SK-N-SH (cell line): ENCODE measurements at regions not wholly inside any gene's neighbourhood (a gene's known extent, or its start where the extent isn't known, plus 50 kb on each side); places are given as distances from the start of the nearest gene placed in this dataset.

ENCODE experiments used
- CTCF ChIA-PET: fragments of 300-600, 350-600 bp; formaldehyde crosslinking; extraction: SDS; loops from one replicate; lab custom pipeline; 2021; lab: Yijun Ruan, JAX
- POLR2A ChIA-PET: fragments of 350-600 bp; sonication (Branson Sonifier 250); formaldehyde crosslinking; extraction: SDS; loops from one replicate; lab custom pipeline; 2020; ENCODE audit warnings: antibody characterized with exemption, inconsistent platforms; lab: Yijun Ruan, JAX
- DNase-seq: peaks from one replicate; pipeline ENCODE4 v3.0.0; 2012
- H2AFZ ChIP-seq: fragments of 200-600 bp; sonication (generic); 2 replicates; pipeline ENCODE4 v1.8.1; 2016; ENCODE audit warnings: antibody characterized with exemption, mild to moderate bottlenecking, low read depth
- H3F3A ChIP-seq: fragments of 200-600 bp; sonication (generic); replicated peaks from 2 replicates; pipeline ENCODE3; 2016; ENCODE audit warnings: antibody characterized with exemption, mild to moderate bottlenecking; ENCODE audit not compliant: insufficient read depth
- H3K27ac ChIP-seq, 2 experiments: fragments of 200-500 bp in 1 of 2; fragments of 200-600 bp in 1 of 2; sonication (Bioruptor generic) in 1 of 2; sonication (generic), shearing (Covaris generic) in 1 of 2; 2 replicates each; pipeline versions ENCODE4 v1.5.1 to v1.6.1; 2014 to 2016; ENCODE audit warnings: low read depth in 2 of 2, inconsistent platforms in 1 of 2, low read length in 1 of 2, mild to moderate bottlenecking in 1 of 2, mixed read lengths in 1 of 2
- H3K27me3 ChIP-seq: fragments of 200-600 bp; sonication (generic), shearing (Covaris generic); 2 replicates; pipeline ENCODE4 v1.6.1; 2016; ENCODE audit warnings: mixed run types; ENCODE audit not compliant: insufficient read depth
- H3K36me3 ChIP-seq, 2 experiments: fragments of 200-500 bp in 1 of 2; fragments of 200-600 bp in 1 of 2; sonication (Bioruptor generic) in 1 of 2; sonication (generic) in 1 of 2; replicated peaks in 1 of 2; 2 replicates each; pipeline versions ENCODE3 to v1.5.1; 2014 to 2016; ENCODE audit warnings: low read length in 1 of 2, mild to moderate bottlenecking in 1 of 2; ENCODE audit not compliant: insufficient read depth in 2 of 2, control insufficient read depth in 1 of 2
- H3K4me1 ChIP-seq, 2 experiments: fragments of 200-500 bp in 1 of 2; fragments of 200-600 bp in 1 of 2; sonication (Bioruptor generic) in 1 of 2; sonication (generic), shearing (Covaris generic) in 1 of 2; 2 replicates each; pipeline versions ENCODE4 v1.5.1 to v1.6.1; 2014 to 2016; ENCODE audit warnings: low read depth in 1 of 2, low read length in 1 of 2, mixed run types in 1 of 2; ENCODE audit not compliant: insufficient read depth in 2 of 2, control insufficient read depth in 1 of 2
- H3K4me2 ChIP-seq: fragments of 200-600 bp; sonication (generic), shearing (Covaris generic); 2 replicates; pipeline ENCODE4 v1.6.1; 2017; ENCODE audit warnings: mixed run types
- H3K4me3 ChIP-seq, 2 experiments: fragments of 200-500 bp in 1 of 2; fragments of 200-600 bp in 1 of 2; sonication (Bioruptor generic) in 1 of 2; sonication (generic), shearing (Covaris generic) in 1 of 2; 2 replicates each; pipeline versions ENCODE4 v1.5.1 to v1.8.1; 2014 to 2016; ENCODE audit warnings: low read depth in 2 of 2, inconsistent platforms in 1 of 2, low read length in 1 of 2, mild to moderate bottlenecking in 1 of 2, mixed read lengths in 1 of 2, moderate library complexity in 1 of 2
- H3K79me2 ChIP-seq: fragments of 200-600 bp; sonication (generic); 2 replicates; pipeline ENCODE4 v1.8.1; 2017; ENCODE audit warnings: mild to moderate bottlenecking; ENCODE audit not compliant: insufficient read depth
- H3K9ac ChIP-seq: fragments of 200-600 bp; sonication (generic); 2 replicates; pipeline ENCODE4 v1.6.1; 2017; ENCODE audit warnings: mixed run types
- H3K9me2 ChIP-seq: fragments of 200-600 bp; sonication (generic); 2 replicates; pipeline ENCODE4 v1.6.1; 2017; ENCODE audit warnings: mixed run types
- H3K9me3 ChIP-seq: fragments of 200-600 bp; sonication (generic); 2 replicates; pipeline ENCODE4 v1.6.1; 2017; ENCODE audit warnings: mixed run types, mild to moderate bottlenecking, moderate library complexity
- H4K20me1 ChIP-seq: fragments of 200-600 bp; sonication (generic); 2 replicates; pipeline ENCODE4 v1.6.1; 2017; ENCODE audit warnings: mild to moderate bottlenecking, mixed run types; ENCODE audit not compliant: insufficient read depth
- ELF1 ChIP-seq: IDR thresholded peaks from 2 replicates; pipeline ENCODE4 v1.4.0; 2012
- FOSL2 ChIP-seq: IDR thresholded peaks from 2 replicates; pipeline ENCODE4 v1.4.0; 2012; ENCODE audit warnings: low read depth, mild to moderate bottlenecking, moderate library complexity, borderline replicate concordance
- FOXM1 ChIP-seq: IDR thresholded peaks from 2 replicates; pipeline ENCODE4 v1.4.0; 2012; ENCODE audit warnings: low read depth, mild to moderate bottlenecking
- GABPA ChIP-seq: IDR thresholded peaks from 2 replicates; pipeline ENCODE4 v1.4.0; 2012; ENCODE audit warnings: low read depth, mild to moderate bottlenecking
- GATA2 ChIP-seq: sonication (generic); formaldehyde crosslinking; IDR thresholded peaks from 2 replicates; pipeline ENCODE4 v1.5.0; 2020; ENCODE audit warnings: mild to moderate bottlenecking, missing genetic modification reagents
- MAX ChIP-seq: IDR thresholded peaks from 2 replicates; pipeline ENCODE4 v1.4.0; 2012; ENCODE audit warnings: low read depth
- MEF2A ChIP-seq: IDR thresholded peaks from 2 replicates; pipeline ENCODE4 v1.4.0; 2012; ENCODE audit warnings: low read depth, borderline replicate concordance
- NFIC ChIP-seq: IDR thresholded peaks from 2 replicates; pipeline ENCODE4 v1.4.0; 2012; ENCODE audit warnings: borderline replicate concordance
- NRF1 ChIP-seq: IDR thresholded peaks from 2 replicates; pipeline ENCODE4 v1.6.1; 2012; ENCODE audit warnings: low read depth, mild to moderate bottlenecking, low read length
- RCOR1 ChIP-seq: fragments of 150-350 bp; IDR thresholded peaks from 2 replicates; pipeline ENCODE4 v1.6.1; 2017; ENCODE audit warnings: antibody characterized with exemption, low read length
- RFX5 ChIP-seq: IDR thresholded peaks from 2 replicates; pipeline ENCODE4 v1.6.1; 2012; ENCODE audit warnings: mild to moderate bottlenecking, improper control_type of control experiment, low read length
- RXRA ChIP-seq: IDR thresholded peaks from 2 replicates; pipeline ENCODE4 v1.4.0; 2012; ENCODE audit warnings: low read depth, mild to moderate bottlenecking, borderline replicate concordance
- SIN3A ChIP-seq: IDR thresholded peaks from 2 replicates; pipeline ENCODE4 v1.6.1; 2012; ENCODE audit warnings: low read depth, mild to moderate bottlenecking, low read length, moderate library complexity, borderline replicate concordance
- SMC3 ChIP-seq: IDR thresholded peaks from 2 replicates; pipeline ENCODE4 v1.6.1; 2012; ENCODE audit warnings: low read depth, low read length, improper control_type of control experiment
- TAF1 ChIP-seq: IDR thresholded peaks from 2 replicates; pipeline ENCODE4 v1.6.1; 2012; ENCODE audit warnings: low read depth, mild to moderate bottlenecking, low read length, moderate library complexity, borderline replicate concordance
- TCF12 ChIP-seq: IDR thresholded peaks from 2 replicates; pipeline ENCODE4 v1.4.0; 2012
- USF1 ChIP-seq: IDR thresholded peaks from 2 replicates; pipeline ENCODE4 v1.4.0; 2012; ENCODE audit warnings: low read depth, borderline replicate concordance
- WGBS: methylation state at CpG from one replicate; pipeline ENCODE4 v1.1.6; 2017; ENCODE audit warnings: low lambda C conversion rate; 5-methylcytosine and 5-hydroxymethylcytosine counted together
- TF ChIP-seq, protein P1 (sequence below): IDR thresholded peaks from 2 replicates; pipeline ENCODE4 v1.4.0; 2012; ENCODE audit warnings: low read depth, borderline replicate concordance
- TF ChIP-seq, protein P2 (sequence below): fragments of 150-350 bp; IDR thresholded peaks from 2 replicates; pipeline ENCODE4 v1.6.1; 2017; ENCODE audit warnings: antibody characterized with exemption, low read length, low read depth, borderline replicate concordance
- TF ChIP-seq, protein P3 (sequence below): IDR thresholded peaks from 2 replicates; pipeline ENCODE4; 2012

DNA sequence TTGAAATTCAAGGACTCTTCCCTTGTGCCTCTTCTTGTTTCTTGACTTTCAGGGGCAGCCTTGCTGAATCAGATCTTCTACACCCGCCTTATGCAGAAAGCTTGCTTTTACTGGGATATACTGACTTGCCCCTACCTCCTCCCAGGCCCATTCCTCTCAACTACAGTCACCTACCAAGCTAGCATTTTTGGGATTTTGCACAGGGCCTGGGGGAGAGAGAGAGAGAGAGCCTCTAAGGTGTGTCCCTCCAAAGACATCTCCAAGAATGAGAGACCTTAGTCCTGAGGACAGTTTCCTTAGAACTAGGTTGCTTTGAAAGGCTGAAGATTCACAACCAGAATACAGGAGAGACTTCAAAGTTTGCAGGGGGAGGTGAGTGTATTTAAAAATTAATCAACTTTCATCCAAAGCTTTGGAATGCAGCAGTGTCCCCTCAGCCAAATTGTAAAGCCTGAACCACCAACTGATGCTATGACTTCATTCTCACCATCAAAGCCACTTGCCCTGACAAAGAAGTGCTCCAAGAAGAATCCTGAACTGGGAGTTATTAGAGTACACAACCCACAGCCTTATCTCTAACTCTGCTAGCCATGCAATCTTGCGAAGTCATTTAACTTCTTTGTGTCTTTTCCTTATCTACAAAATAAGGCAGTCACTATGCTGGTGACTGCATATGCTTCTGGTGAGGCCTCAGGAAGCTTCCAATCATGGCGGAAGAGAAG is 96.1 kb upstream of the EGLN3 start (continued):
- TF ChIP-seq, protein P1, sequence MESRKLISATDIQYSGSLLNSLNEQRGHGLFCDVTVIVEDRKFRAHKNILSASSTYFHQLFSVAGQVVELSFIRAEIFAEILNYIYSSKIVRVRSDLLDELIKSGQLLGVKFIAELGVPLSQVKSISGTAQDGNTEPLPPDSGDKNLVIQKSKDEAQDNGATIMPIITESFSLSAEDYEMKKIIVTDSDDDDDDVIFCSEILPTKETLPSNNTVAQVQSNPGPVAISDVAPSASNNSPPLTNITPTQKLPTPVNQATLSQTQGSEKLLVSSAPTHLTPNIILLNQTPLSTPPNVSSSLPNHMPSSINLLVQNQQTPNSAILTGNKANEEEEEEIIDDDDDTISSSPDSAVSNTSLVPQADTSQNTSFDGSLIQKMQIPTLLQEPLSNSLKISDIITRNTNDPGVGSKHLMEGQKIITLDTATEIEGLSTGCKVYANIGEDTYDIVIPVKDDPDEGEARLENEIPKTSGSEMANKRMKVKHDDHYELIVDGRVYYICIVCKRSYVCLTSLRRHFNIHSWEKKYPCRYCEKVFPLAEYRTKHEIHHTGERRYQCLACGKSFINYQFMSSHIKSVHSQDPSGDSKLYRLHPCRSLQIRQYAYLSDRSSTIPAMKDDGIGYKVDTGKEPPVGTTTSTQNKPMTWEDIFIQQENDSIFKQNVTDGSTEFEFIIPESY, result no peak
- TF ChIP-seq NFIC, result no peak
- TF ChIP-seq SMC3, result no peak
- TF ChIP-seq RFX5, result no peak
- TF ChIP-seq, all 33 proteins: peak for 0

GRCh38 chr14:34044666-34045306 is 93.9 kb upstream of the EGLN3 start:
- no peak overlapping the region for H3K27ac ChIP-seq
- no peak for DNase-seq
- H3K36me3 ChIP-seq, result no peaks in the 10 kb centered on the region
- no peak for TF ChIP-seq RXRA
- no peak for TF ChIP-seq USF1
- no peak for TF ChIP-seq FOXM1
- no peak for TF ChIP-seq GATA2 (CRISPR knock-in tag)
- no peak for TF ChIP-seq TCF12
- TF ChIP-seq ELF1, result no peak
- no peak for TF ChIP-seq MEF2A
- TF ChIP-seq GABPA, result no peak
- TF ChIP-seq SIN3A, result no peak
- no peak for TF ChIP-seq NRF1
- no peak for TF ChIP-seq RCOR1
- no peak for TF ChIP-seq FOSL2
- TF ChIP-seq NFIC, result no peak
- no peak for TF ChIP-seq TAF1
- TF ChIP-seq, protein P2, sequence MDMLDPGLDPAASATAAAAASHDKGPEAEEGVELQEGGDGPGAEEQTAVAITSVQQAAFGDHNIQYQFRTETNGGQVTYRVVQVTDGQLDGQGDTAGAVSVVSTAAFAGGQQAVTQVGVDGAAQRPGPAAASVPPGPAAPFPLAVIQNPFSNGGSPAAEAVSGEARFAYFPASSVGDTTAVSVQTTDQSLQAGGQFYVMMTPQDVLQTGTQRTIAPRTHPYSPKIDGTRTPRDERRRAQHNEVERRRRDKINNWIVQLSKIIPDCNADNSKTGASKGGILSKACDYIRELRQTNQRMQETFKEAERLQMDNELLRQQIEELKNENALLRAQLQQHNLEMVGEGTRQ, result no peak
- TF ChIP-seq, protein P3, sequence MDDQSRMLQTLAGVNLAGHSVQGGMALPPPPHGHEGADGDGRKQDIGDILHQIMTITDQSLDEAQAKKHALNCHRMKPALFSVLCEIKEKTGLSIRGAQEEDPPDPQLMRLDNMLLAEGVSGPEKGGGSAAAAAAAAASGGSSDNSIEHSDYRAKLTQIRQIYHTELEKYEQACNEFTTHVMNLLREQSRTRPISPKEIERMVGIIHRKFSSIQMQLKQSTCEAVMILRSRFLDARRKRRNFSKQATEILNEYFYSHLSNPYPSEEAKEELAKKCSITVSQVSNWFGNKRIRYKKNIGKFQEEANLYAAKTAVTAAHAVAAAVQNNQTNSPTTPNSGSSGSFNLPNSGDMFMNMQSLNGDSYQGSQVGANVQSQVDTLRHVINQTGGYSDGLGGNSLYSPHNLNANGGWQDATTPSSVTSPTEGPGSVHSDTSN, result no peak
- no peak for TF ChIP-seq MAX
- no peak overlapping the region for H3K4me2 ChIP-seq
- WGBS, result 70% methylated on average over 9 of the region's 9 CpGs
- H3K9ac ChIP-seq, result no peak overlapping the region
- ChIA-PET CTCF (no interaction called here), POLR2A (no interaction called here)
- H2AFZ ChIP-seq, result no peak overlapping the region
- H3K27me3 ChIP-seq, result no peaks in the 10 kb centered on the region; the same call in 1 of the 2 replicates
- no peaks in the 10 kb centered on the region for H3K79me2 ChIP-seq
- H3K9me3 ChIP-seq, result no peaks in the 10 kb centered on the region
- H4K20me1 ChIP-seq, result no peaks in the 10 kb centered on the region
- H3F3A ChIP-seq, result no peaks in the 10 kb centered on the region
- no peaks in the 10 kb centered on the region for H3K9me2 ChIP-seq
- no peak overlapping the region for H3K4me3 ChIP-seq
- H3K4me1 ChIP-seq, result no peaks in the 10 kb centered on the region
